ENCODE measurements at regions not wholly inside any gene's neighbourhood (a gene's known extent, or its start where the extent isn't known, plus 50 kb on each side); places are given as distances from the start of the nearest gene placed in this dataset.

- no peaks in the 10 kb centered on the region for H3K27me3 ChIP-seq (ENCODE audit: insufficient read depth, insufficient read length)
- no peak overlapping the region for H3K9ac ChIP-seq (ENCODE audit: insufficient read length, low read depth)
- peaks cover 8% of the 10 kb centered on the region; the same call in 1 of the 2 replicates for H3K9me3 ChIP-seq (ENCODE audit: insufficient read depth, low read length)
- TF ChIP-seq YY1 (IDR thresholded peaks at IDR 0.05; ENCODE audit: insufficient read depth, insufficient read length) (no peak), ZNF274 (IDR thresholded peaks at IDR 0.05; ENCODE audit: low read depth, low read length) (no peak), SUZ12 (IDR thresholded peaks at IDR 0.05; ENCODE audit: extremely low read depth, insufficient read depth, insufficient read length) (no peak)
- peaks cover 2% of the 10 kb centered on the region for H3K4me1 ChIP-seq (ENCODE audit: insufficient read depth, insufficient read length)
- no peak overlapping the region for H3K4me3 ChIP-seq (ENCODE audit: insufficient read length, low read depth)
- DNase-seq (ENCODE audit: low read depth, low spot score) = no peak
- H3K36me3 ChIP-seq (ENCODE audit: insufficient read depth, insufficient read length, low read length) = no peaks in the 10 kb centered on the region
Observed at GRCh38 chr6:170179616-170180324, 111.1 kb downstream of the DLL1 start.

- Histone ChIP-seq H3K36me3 (ENCODE audit: insufficient read depth, insufficient read length, low read length) (no peaks in the 10 kb centered on the region), H3K9me3 (ENCODE audit: insufficient read depth, low read length) (peaks cover 8% of the 10 kb centered on the region; the same call in 1 of the 2 replicates), H3K4me1 (ENCODE audit: insufficient read depth, insufficient read length) (peaks cover 2% of the 10 kb centered on the region), H3K9ac (ENCODE audit: insufficient read length, low read depth) (no peak overlapping the region), H3K27me3 (ENCODE audit: insufficient read depth, insufficient read length) (no peaks in the 10 kb centered on the region), H3K4me3 (ENCODE audit: insufficient read length, low read depth) (no peak overlapping the region)
- TF ChIP-seq YY1 (IDR thresholded peaks at IDR 0.05; ENCODE audit: insufficient read depth, insufficient read length) = no peak
- TF ChIP-seq SUZ12 (IDR thresholded peaks at IDR 0.05; ENCODE audit: extremely low read depth, insufficient read depth, insufficient read length) = no peak
- no peak for TF ChIP-seq ZNF274 (IDR thresholded peaks at IDR 0.05; ENCODE audit: low read depth, low read length)
- DNase-seq (ENCODE audit: low read depth, low spot score) = no peak
Observed at GRCh38 chr6:170178561-170179477, 112.1 kb downstream of the DLL1 start.

DNA sequence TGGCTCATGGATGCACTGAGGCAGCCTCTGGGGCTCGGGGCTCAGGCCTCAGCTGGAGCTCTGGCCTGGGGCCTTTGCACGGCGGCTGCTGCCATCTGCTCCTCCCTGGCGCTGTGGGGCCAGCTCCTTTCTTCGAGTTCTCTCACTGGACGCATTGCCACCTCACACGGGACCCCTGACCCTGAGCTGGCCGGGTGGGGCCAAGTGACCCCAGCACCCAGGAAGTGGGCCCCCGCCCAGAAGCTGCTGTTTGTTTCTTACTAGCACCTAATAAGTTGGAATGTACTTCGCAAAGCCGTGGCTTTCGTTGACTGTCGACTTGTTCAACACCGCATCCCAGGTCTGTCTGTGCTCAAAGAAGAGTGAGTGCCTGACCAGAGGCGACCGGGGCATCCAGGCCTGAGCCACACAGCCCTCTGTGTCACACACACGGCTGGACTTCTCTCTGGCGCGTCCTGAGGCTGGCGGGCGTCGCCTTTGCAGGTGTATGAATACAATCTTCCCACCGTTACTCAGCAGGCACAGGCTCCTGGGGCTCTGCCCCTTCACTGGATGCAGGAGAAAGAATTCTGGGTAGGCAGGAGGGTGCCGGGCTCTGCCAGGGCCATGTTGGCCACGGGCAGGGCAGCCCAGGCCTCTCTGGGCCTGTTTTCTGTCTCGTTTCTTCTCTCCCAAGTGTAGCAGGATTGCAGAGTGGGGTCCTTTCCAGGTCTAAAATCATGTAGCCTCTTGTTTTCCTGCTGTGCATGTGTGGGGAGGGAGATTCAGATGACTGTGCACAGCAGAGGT is 112.9 kb downstream of the DLL1 start:
- no peaks in the 10 kb centered on the region for H3K36me3 ChIP-seq (ENCODE audit: insufficient read depth, insufficient read length, low read length)
- DNase-seq (ENCODE audit: low read depth, low spot score) = no peak
- H3K27me3 ChIP-seq (ENCODE audit: insufficient read depth, insufficient read length) = no peaks in the 10 kb centered on the region
- peaks cover 2% of the 10 kb centered on the region for H3K4me1 ChIP-seq (ENCODE audit: insufficient read depth, insufficient read length)
- H3K9ac ChIP-seq (ENCODE audit: insufficient read length, low read depth) = no peak overlapping the region
- no peak overlapping the region for H3K4me3 ChIP-seq (ENCODE audit: insufficient read length, low read depth)
- H3K9me3 ChIP-seq (ENCODE audit: insufficient read depth, low read length) = peaks cover 8% of the 10 kb centered on the region; the same call in 1 of the 2 replicates
- TF ChIP-seq SUZ12 (IDR thresholded peaks at IDR 0.05; ENCODE audit: extremely low read depth, insufficient read depth, insufficient read length) = no peak
- no peak for TF ChIP-seq ZNF274 (IDR thresholded peaks at IDR 0.05; ENCODE audit: low read depth, low read length)
- no peak for TF ChIP-seq YY1 (IDR thresholded peaks at IDR 0.05; ENCODE audit: insufficient read depth, insufficient read length)

DNA sequence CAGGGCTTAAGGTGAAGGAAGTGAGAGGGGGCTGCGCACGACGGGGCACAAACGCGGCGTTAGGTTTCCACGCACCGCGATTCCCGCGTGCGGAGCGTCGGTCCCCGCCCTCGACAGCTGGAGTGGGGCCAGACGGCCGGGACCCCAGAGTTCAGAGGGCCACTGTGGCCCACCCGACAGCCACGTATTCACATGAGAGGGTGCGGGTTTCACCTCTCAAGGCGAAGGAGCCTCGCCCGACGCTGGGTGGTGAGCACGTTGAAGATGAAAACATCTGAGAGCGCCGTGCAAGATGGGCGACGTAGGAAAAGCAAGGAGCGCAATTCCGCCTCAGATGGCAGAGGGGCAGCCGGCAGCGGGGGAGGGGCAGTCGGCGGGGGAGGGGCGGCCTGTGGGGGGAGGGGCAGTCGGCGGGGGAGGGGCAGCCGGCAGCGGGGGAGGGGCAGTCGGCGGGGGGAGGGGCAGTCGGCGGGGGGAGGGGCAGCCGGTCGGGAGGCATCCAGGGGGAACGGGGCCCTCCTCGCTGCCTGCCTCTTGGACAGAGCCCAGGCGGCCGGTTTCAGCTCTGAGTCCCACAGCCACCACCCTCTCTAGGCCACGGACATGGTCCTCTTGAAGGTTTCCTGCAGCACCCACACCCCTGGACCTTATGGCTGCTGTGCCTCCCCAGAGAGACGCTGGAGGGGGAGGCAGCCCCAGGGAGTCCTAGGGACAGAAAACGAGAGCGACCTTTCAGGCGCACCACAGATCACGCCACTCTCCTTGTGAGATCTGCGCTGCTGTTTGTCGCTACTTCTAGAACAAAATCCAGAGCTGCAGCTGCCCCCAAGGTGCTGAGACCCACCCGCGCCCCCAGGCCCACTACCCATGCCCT is 113.7 kb downstream of the DLL1 start:
- Histone ChIP-seq H3K4me3 (ENCODE audit: insufficient read length, low read depth) (no peak overlapping the region), H3K9ac (ENCODE audit: insufficient read length, low read depth) (no peak overlapping the region), H3K4me1 (ENCODE audit: insufficient read depth, insufficient read length) (peaks cover 4% of the 10 kb centered on the region), H3K36me3 (ENCODE audit: insufficient read depth, insufficient read length, low read length) (no peaks in the 10 kb centered on the region), H3K9me3 (ENCODE audit: insufficient read depth, low read length) (peaks cover 8% of the 10 kb centered on the region; the same call in 1 of the 2 replicates), H3K27me3 (ENCODE audit: insufficient read depth, insufficient read length) (no peaks in the 10 kb centered on the region)
- no peak for TF ChIP-seq YY1 (IDR thresholded peaks at IDR 0.05; ENCODE audit: insufficient read depth, insufficient read length)
- no peak for TF ChIP-seq ZNF274 (IDR thresholded peaks at IDR 0.05; ENCODE audit: low read depth, low read length)
- no peak for TF ChIP-seq SUZ12 (IDR thresholded peaks at IDR 0.05; ENCODE audit: extremely low read depth, insufficient read depth, insufficient read length)
- no peak for DNase-seq (ENCODE audit: low read depth, low spot score)

- H3K9ac ChIP-seq (ENCODE audit: insufficient read length, low read depth) = no peak overlapping the region
- H3K9me3 ChIP-seq (ENCODE audit: insufficient read depth, low read length) = peaks cover 8% of the 10 kb centered on the region; the same call in 1 of the 2 replicates
- no peak for DNase-seq (ENCODE audit: low read depth, low spot score)
- no peaks in the 10 kb centered on the region for H3K27me3 ChIP-seq (ENCODE audit: insufficient read depth, insufficient read length)
- H3K4me3 ChIP-seq (ENCODE audit: insufficient read length, low read depth) = no peak overlapping the region
- H3K36me3 ChIP-seq (ENCODE audit: insufficient read depth, insufficient read length, low read length) = no peaks in the 10 kb centered on the region
- peaks cover 4% of the 10 kb centered on the region for H3K4me1 ChIP-seq (ENCODE audit: insufficient read depth, insufficient read length)
- TF ChIP-seq YY1 (IDR thresholded peaks at IDR 0.05; ENCODE audit: insufficient read depth, insufficient read length) (no peak), SUZ12 (IDR thresholded peaks at IDR 0.05; ENCODE audit: extremely low read depth, insufficient read depth, insufficient read length) (no peak), ZNF274 (IDR thresholded peaks at IDR 0.05; ENCODE audit: low read depth, low read length) (no peak)
Observed at GRCh38 chr6:170176136-170176897, 114.6 kb downstream of the DLL1 start.

Measured in NT2/D1 (cell line).